Mammary epithelial cell (primary cell): ENCODE measurements at regions not wholly inside any gene's neighbourhood (a gene's known extent, or its start where the extent isn't known, plus 50 kb on each side); places are given as distances from the start of the nearest gene placed in this dataset.

Experiments used
- EZH2 ChIP-seq: IDR thresholded peaks from 2 replicates; pipeline ENCODE4 v1.6.1; 2012; ENCODE audit warnings: low read length, inconsistent platforms, borderline replicate concordance
- TF ChIP-seq, protein P1 (sequence below), 2 donors: IDR thresholded peaks in 1 of 2; conservative IDR thresholded peaks in 1 of 2; 2 replicates each; pipeline ENCODE4 v1.5.1; 2011 to 2012; ENCODE audit warnings: inconsistent platforms in 2 of 2, low read length in 2 of 2, mild to moderate bottlenecking in 2 of 2, control low read depth in 1 of 2, low read depth in 1 of 2; ENCODE audit not compliant: insufficient read depth in 1 of 2; ENCODE audit errors: extremely low read depth in 1 of 2

DNA sequence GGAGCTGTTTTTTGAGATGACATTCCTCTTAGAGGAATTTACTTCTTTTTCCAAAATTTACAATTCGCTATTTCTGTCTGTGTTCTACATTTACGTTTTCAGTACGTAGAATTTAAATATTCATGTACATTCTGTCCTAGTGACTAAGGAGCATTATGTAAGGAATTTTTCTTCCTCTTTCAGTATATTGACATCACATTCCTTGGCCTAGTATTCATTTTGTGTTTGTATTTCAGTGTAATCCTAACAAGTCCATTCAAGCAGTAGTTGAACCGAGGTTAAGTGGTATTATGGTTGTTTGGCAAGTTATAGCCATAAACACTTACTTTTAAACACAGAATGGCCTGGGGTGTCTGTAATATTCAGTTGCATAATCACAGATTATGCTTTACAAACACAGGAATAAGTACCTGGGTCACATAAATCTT lies 465.2 kb downstream of the PCNX1 start:
- TF ChIP-seq, protein P1, sequence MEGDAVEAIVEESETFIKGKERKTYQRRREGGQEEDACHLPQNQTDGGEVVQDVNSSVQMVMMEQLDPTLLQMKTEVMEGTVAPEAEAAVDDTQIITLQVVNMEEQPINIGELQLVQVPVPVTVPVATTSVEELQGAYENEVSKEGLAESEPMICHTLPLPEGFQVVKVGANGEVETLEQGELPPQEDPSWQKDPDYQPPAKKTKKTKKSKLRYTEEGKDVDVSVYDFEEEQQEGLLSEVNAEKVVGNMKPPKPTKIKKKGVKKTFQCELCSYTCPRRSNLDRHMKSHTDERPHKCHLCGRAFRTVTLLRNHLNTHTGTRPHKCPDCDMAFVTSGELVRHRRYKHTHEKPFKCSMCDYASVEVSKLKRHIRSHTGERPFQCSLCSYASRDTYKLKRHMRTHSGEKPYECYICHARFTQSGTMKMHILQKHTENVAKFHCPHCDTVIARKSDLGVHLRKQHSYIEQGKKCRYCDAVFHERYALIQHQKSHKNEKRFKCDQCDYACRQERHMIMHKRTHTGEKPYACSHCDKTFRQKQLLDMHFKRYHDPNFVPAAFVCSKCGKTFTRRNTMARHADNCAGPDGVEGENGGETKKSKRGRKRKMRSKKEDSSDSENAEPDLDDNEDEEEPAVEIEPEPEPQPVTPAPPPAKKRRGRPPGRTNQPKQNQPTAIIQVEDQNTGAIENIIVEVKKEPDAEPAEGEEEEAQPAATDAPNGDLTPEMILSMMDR (conservative IDR thresholded peaks at IDR 0.05 in 1 of 2, IDR thresholded peaks at IDR 0.05 in 1 of 2; ENCODE audit: extremely low read depth in 1 of 2, insufficient read depth in 1 of 2, low read depth in 1 of 2, low read length in 2 of 2) = no peak
- TF ChIP-seq EZH2 = no peak
